ENCODE measurements at regions not wholly inside any gene's neighbourhood (a gene's known extent, or its start where the extent isn't known, plus 50 kb on each side); places are given as distances from the start of the nearest gene placed in this dataset.

DNA sequence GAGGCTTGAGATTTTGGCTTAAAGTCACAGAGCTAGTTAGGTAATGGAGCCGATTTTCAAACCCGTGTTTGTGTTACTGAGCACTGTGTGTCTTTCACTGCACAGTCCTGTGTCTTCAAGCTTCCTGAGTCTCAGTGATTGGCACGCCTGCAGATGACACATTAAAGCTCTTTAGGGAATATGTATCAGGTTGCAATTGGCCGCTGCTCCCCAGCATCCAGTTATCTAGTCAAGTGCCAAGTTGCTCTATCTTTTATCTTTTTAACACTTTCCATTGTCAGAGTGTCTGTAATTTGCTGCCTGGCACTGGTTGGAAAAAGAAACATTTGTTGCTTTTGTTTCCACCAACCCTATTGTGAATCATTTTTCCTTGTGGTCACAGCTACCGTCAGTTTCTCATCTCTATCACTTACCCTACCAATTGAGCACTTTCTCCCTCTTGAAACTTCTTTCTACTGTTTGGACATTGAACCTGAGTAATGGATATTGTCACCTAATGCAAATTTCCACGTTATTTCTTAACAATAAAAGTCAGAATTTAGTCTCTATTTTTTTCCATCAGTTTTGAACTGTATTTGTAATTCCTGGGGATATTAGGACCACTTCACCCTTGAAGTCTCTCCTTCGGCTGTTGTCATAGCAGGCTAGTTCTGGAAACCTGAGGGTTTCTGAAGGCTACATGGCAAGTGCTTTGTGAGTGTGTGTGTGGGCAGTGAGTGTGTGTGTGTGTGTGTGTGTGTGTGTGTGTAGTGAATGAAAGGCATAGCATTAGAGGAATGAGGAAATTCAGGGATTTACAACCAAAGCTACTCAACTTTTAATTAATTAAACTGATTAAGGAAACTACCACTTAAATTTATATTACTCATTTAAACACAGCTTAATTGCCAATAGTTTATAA is 274.3 kb downstream of the ISL1 start:
- H3K9me3 ChIP-seq, result no peaks in the 10 kb centered on the region
- no peak overlapping the region for H3K4me3 ChIP-seq
- no peaks in the 10 kb centered on the region for H3K36me3 ChIP-seq
- no peaks in the 10 kb centered on the region for H3K4me1 ChIP-seq
- H3K27me3 ChIP-seq, result no peaks in the 10 kb centered on the region
- intact Hi-C loops (cut with DNase I; ENCODE audit: low total_unique reads), result loop anchor here (5.0 kb wide), 1 partner anchor 585 kb away; no protein-coding TSS in a partner anchor
- no peak for DNase-seq (ENCODE audit: low spot score in 2 of 2)
- TF ChIP-seq POLR2AphosphoS5 (IDR thresholded peaks at IDR 0.05) (no peak), POLR2A (IDR thresholded peaks at IDR 0.05) (no peak)
- TF ChIP-seq, protein P1, sequence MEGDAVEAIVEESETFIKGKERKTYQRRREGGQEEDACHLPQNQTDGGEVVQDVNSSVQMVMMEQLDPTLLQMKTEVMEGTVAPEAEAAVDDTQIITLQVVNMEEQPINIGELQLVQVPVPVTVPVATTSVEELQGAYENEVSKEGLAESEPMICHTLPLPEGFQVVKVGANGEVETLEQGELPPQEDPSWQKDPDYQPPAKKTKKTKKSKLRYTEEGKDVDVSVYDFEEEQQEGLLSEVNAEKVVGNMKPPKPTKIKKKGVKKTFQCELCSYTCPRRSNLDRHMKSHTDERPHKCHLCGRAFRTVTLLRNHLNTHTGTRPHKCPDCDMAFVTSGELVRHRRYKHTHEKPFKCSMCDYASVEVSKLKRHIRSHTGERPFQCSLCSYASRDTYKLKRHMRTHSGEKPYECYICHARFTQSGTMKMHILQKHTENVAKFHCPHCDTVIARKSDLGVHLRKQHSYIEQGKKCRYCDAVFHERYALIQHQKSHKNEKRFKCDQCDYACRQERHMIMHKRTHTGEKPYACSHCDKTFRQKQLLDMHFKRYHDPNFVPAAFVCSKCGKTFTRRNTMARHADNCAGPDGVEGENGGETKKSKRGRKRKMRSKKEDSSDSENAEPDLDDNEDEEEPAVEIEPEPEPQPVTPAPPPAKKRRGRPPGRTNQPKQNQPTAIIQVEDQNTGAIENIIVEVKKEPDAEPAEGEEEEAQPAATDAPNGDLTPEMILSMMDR (IDR thresholded peaks at IDR 0.05), result no peak
- H3K27ac ChIP-seq, result no peak overlapping the region

DNA sequence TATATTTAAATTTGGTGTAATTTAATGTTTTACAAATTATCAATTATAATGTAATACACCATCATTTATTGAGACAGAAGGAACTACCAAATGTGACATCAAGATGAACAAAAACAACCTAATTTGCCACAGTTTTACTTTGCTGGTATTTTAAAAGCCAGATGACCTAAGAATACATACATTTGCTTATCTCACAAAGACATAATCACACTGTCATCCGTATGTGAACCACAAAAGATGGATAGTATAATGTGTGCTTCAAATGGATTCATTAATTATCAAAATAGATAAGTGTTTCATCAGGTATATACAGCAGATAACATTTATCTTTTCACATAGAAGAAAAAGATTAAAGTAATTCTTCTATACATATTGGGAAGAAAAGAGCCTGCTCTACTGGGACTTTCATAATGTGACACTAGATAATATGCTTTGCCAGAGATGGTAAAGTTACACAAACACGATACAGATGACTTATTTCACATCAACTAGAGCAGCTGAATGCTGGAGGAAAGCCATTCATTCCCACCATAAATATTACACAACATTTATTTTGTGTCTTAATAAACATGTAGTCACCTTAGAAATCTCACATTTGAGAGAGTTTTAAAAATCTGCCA is 278.5 kb downstream of the ISL1 start:
- no peaks in the 10 kb centered on the region for H3K27me3 ChIP-seq
- no peak overlapping the region for H3K27ac ChIP-seq
- no peak for DNase-seq (ENCODE audit: low spot score in 2 of 2)
- H3K4me1 ChIP-seq, result no peaks in the 10 kb centered on the region
- no peaks in the 10 kb centered on the region for H3K36me3 ChIP-seq
- no peak for TF ChIP-seq POLR2A (IDR thresholded peaks at IDR 0.05)
- no peak for TF ChIP-seq POLR2AphosphoS5 (IDR thresholded peaks at IDR 0.05)
- TF ChIP-seq, protein P1 (IDR thresholded peaks at IDR 0.05), result no peak
- H3K9me3 ChIP-seq, result no peaks in the 10 kb centered on the region
- no peak overlapping the region for H3K4me3 ChIP-seq
- intact Hi-C loops (cut with DNase I; ENCODE audit: low total_unique reads), result no loop called here

DNA sequence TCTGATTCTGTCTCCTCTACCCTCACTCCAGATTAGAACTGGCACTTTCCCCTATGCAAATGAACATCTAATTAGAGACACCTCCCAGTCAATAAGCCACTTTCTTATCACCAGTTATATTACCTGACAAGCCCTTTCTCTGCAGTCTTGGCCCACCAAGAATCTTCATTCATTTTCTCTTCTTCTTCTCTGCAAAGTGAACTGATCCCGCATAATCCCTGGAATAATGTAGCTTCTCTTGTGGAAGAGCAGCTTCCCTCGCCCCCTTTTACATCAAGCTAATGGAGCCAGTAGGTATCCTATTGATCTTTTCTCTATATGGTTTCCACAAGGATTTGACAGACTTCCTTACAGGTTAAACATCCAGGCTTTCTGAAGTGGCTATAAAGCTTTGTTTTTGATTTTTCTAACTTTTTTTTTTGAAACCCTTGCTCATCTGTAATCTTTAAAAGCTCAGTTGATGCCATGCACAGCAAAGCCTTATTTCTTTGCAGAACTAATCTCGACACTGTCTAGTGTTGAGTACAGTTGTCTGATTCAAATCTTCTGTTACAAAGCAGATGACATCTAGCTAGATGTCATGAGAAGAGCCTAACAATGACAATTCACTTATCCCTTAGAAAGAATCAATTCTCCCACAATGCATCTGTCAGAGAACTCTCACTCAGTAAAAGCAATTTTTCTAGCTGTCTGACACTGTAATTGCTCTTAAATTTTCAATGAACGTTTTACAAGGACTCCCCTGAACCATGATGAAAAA is 281.4 kb downstream of the ISL1 start:
- Histone ChIP-seq H3K27ac (no peak overlapping the region), H3K4me1 (no peaks in the 10 kb centered on the region), H3K4me3 (no peak overlapping the region), H3K27me3 (no peaks in the 10 kb centered on the region), H3K36me3 (no peaks in the 10 kb centered on the region), H3K9me3 (no peaks in the 10 kb centered on the region)
- DNase-seq (ENCODE audit: low spot score in 2 of 2), result no peak
- intact Hi-C loops (cut with DNase I; ENCODE audit: low total_unique reads), result no loop called here
- TF ChIP-seq POLR2AphosphoS5 (IDR thresholded peaks at IDR 0.05) (no peak), POLR2A (IDR thresholded peaks at IDR 0.05) (no peak)
- TF ChIP-seq, protein P1 (IDR thresholded peaks at IDR 0.05), result no peak

DNA sequence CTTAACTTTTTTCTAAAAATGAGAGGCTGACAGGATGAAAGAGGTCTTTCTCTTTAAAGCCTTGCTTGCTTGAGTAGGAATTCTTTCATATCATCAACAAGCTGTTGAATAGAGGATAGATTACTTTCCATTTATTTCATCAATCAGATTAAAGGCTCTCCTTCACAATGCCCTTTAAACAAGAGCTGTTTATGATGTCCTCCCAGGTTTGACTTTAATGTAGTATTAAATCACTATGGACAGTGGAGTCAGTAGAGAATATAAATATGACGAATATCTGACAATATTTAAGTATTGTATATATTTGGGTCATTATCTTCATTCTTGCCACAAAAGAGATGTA is 282.0 kb downstream of the ISL1 start:
- H3K9me3 ChIP-seq, result no peaks in the 10 kb centered on the region
- no peak overlapping the region for H3K27ac ChIP-seq
- H3K4me3 ChIP-seq, result no peak overlapping the region
- H3K4me1 ChIP-seq, result no peaks in the 10 kb centered on the region
- intact Hi-C loops (cut with DNase I; ENCODE audit: low total_unique reads), result no loop called here
- no peaks in the 10 kb centered on the region for H3K36me3 ChIP-seq
- no peaks in the 10 kb centered on the region for H3K27me3 ChIP-seq
- TF ChIP-seq, protein P1 (IDR thresholded peaks at IDR 0.05), result no peak
- TF ChIP-seq POLR2A (IDR thresholded peaks at IDR 0.05) (no peak), POLR2AphosphoS5 (IDR thresholded peaks at IDR 0.05) (no peak)
- no peak for DNase-seq (ENCODE audit: low spot score in 2 of 2)
